Suprapubic skin (tissue), 4 donors: ENCODE measurements at regions not wholly inside any gene's neighbourhood (a gene's known extent, or its start where the extent isn't known, plus 50 kb on each side); places are given as distances from the start of the nearest gene placed in this dataset.

Experiments used
- DNase-seq, 2 donors: peaks; one replicate each; pipeline ENCODE4 v3.0.0-alpha.2; 2019; ENCODE audit warnings: low spot score in 2 of 2
- H3K27ac ChIP-seq: fragments of 200-600 bp; sonication (generic); one replicate; pipeline ENCODE4 v1.5.1; 2019
- H3K27me3 ChIP-seq: fragments of 200-600 bp; sonication (generic); one replicate; pipeline ENCODE4 v1.5.1; 2019
- H3K36me3 ChIP-seq: fragments of 200-600 bp; sonication (generic); one replicate; pipeline ENCODE4 v1.5.1; 2019
- H3K4me1 ChIP-seq: fragments of 200-600 bp; sonication (generic); one replicate; pipeline ENCODE4 v1.5.1; 2019
- H3K4me3 ChIP-seq: fragments of 200-600 bp; sonication (generic); one replicate; pipeline ENCODE4 v1.5.1; 2019; ENCODE audit warnings: mild to moderate bottlenecking
- H3K9me3 ChIP-seq: fragments of 200-600 bp; sonication (generic); one replicate; pipeline ENCODE4 v1.5.1; 2019
- EP300 ChIP-seq: sonication (generic); formaldehyde crosslinking; IDR thresholded peaks from one replicate; pipeline ENCODE4 v1.6.1; 2017; ENCODE audit warnings: antibody characterized with exemption
- POLR2A ChIP-seq, 2 donors: fragments of 450-650 bp; IDR thresholded peaks; one replicate each; pipeline ENCODE4 v1.6.1; 2017; ENCODE audit warnings: antibody characterized with exemption in 2 of 2, mild to moderate bottlenecking in 2 of 2, moderate library complexity in 2 of 2
- POLR2AphosphoS5 ChIP-seq, 3 donors: sonication (generic); formaldehyde crosslinking; IDR thresholded peaks; one replicate each; pipeline ENCODE4 v1.6.1; 2017; ENCODE audit warnings: antibody characterized with exemption in 3 of 3
- WGBS: methylation state at CpG from one replicate; pipeline ENCODE4 v1.1.5; 2018; 5-methylcytosine and 5-hydroxymethylcytosine counted together
- TF ChIP-seq, protein P1 (sequence below), 2 donors: fragments of 200-600 bp in 1 of 2; fragments of 450-650 bp in 1 of 2; sonication (generic) in 1 of 2; IDR thresholded peaks; one replicate each; pipeline ENCODE4 v1.5.1; 2016 to 2019; ENCODE audit warnings: antibody characterized with exemption in 2 of 2, mild to moderate bottlenecking in 1 of 2, moderate library complexity in 1 of 2

GRCh38 chrX:38991656-38992440, 190.6 kb downstream of the MID1IP1 start:
- no peak overlapping the region for H3K27ac ChIP-seq
- no peak overlapping the region for H3K4me3 ChIP-seq
- H3K4me1 ChIP-seq: peaks cover 4% of the 10 kb centered on the region
- no peaks in the 10 kb centered on the region for H3K27me3 ChIP-seq
- no peak for TF ChIP-seq EP300
- no peak for TF ChIP-seq POLR2AphosphoS5 (IDR thresholded peaks at IDR 0.05)
- no peak for TF ChIP-seq POLR2A (IDR thresholded peaks at IDR 0.05)
- TF ChIP-seq, protein P1, sequence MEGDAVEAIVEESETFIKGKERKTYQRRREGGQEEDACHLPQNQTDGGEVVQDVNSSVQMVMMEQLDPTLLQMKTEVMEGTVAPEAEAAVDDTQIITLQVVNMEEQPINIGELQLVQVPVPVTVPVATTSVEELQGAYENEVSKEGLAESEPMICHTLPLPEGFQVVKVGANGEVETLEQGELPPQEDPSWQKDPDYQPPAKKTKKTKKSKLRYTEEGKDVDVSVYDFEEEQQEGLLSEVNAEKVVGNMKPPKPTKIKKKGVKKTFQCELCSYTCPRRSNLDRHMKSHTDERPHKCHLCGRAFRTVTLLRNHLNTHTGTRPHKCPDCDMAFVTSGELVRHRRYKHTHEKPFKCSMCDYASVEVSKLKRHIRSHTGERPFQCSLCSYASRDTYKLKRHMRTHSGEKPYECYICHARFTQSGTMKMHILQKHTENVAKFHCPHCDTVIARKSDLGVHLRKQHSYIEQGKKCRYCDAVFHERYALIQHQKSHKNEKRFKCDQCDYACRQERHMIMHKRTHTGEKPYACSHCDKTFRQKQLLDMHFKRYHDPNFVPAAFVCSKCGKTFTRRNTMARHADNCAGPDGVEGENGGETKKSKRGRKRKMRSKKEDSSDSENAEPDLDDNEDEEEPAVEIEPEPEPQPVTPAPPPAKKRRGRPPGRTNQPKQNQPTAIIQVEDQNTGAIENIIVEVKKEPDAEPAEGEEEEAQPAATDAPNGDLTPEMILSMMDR (IDR thresholded peaks at IDR 0.05): no peak
- H3K9me3 ChIP-seq: no peaks in the 10 kb centered on the region
- DNase-seq: no peak
- WGBS: 68% methylated on average over 3 of the region's 3 CpGs
- no peaks in the 10 kb centered on the region for H3K36me3 ChIP-seq

DNA sequence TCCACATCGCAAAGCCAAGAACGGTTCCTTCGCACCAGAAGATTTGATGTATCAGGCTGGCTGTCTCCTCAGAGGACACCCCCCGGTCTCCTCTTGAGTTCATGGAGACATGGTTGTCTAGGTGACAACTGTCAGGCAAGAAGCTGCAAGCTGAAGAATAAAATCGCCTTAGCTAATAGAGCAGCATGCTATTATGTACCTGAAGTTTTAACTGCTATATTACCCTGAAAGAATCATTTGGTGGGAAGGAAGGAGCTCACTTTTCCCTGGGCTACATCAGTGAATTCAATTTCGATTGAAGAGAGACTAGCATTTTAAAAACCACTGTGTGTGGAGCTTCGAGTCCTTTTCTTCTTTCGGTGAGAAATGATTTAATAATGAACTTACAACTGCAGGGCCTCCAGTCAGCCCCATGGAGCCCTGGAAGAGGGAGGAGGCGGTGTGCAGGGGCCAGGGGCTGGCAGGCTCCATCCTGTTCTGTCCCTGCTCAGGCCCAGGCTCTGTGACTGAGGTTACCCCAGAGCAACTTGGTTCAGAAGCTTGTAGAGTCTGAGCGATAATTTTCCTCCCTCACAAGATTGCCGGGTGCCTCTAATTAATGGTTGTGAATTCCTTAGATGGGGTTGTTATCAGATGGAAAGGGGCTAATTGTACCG, 191.3 kb downstream of the MID1IP1 start:
- Histone ChIP-seq H3K4me3 (no peak overlapping the region), H3K27ac (no peak overlapping the region)
- WGBS: 78% methylated on average over 12 of the region's 12 CpGs

GRCh38 chrX:38993500-38993899, 192.2 kb downstream of the MID1IP1 start:
- no peak overlapping the region for H3K27ac ChIP-seq
- H3K4me1 ChIP-seq: peaks cover 4% of the 10 kb centered on the region
- H3K27me3 ChIP-seq: no peaks in the 10 kb centered on the region
- no peaks in the 10 kb centered on the region for H3K9me3 ChIP-seq
- H3K36me3 ChIP-seq: no peaks in the 10 kb centered on the region
- no peak overlapping the region for H3K4me3 ChIP-seq
- DNase-seq: no peak
- no peak for TF ChIP-seq POLR2AphosphoS5 (IDR thresholded peaks at IDR 0.05)
- TF ChIP-seq EP300: no peak
- TF ChIP-seq, protein P1 (IDR thresholded peaks at IDR 0.05): no peak
- TF ChIP-seq POLR2A (IDR thresholded peaks at IDR 0.05): no peak
- 64% methylated on average over 1 of the region's 1 CpG for WGBS

More for the DNA sequence above, 191.3 kb downstream of the MID1IP1 start:
- DNase-seq: no peak
- Histone ChIP-seq H3K4me1 (peaks cover 4% of the 10 kb centered on the region), H3K9me3 (no peaks in the 10 kb centered on the region), H3K27me3 (no peaks in the 10 kb centered on the region), H3K36me3 (no peaks in the 10 kb centered on the region)
- TF ChIP-seq POLR2AphosphoS5 (IDR thresholded peaks at IDR 0.05) (no peak), POLR2A (IDR thresholded peaks at IDR 0.05) (no peak), EP300 (no peak)
- TF ChIP-seq, protein P1 (IDR thresholded peaks at IDR 0.05): no peak

DNA sequence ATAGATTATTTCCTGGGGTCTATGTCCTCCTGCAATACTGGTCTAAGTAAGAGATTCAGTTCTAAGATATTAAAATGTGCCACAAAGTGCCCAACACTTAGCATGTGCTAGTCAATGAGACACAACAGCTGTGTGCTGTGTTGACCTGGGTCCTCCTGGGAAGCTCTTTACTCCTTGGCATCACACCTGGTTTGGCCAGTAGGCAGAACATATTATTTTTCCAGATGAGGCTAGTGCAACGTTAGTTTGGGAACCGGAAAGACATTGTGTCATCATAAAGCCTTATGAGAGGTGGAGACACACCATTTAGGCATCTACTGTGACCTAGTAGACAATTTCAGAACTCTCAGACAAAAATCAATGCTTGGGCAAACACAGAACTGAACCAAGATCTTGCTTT, 197.8 kb downstream of the MID1IP1 start:
- no peak overlapping the region for H3K27ac ChIP-seq
- H3K27me3 ChIP-seq: no peaks in the 10 kb centered on the region
- no peak for DNase-seq
- H3K4me3 ChIP-seq: no peak overlapping the region
- H3K36me3 ChIP-seq: no peaks in the 10 kb centered on the region
- no peaks in the 10 kb centered on the region for H3K9me3 ChIP-seq
- no peaks in the 10 kb centered on the region for H3K4me1 ChIP-seq
- no peak for TF ChIP-seq POLR2AphosphoS5 (IDR thresholded peaks at IDR 0.05)
- TF ChIP-seq, protein P1 (IDR thresholded peaks at IDR 0.05): no peak
- TF ChIP-seq POLR2A (IDR thresholded peaks at IDR 0.05): no peak
- no peak for TF ChIP-seq EP300
- WGBS: 55% methylated on average over 2 of the region's 2 CpGs

GRCh38 chrX:38999967-39000745, 198.9 kb downstream of the MID1IP1 start:
- Histone ChIP-seq H3K4me1 (no peaks in the 10 kb centered on the region), H3K27me3 (no peaks in the 10 kb centered on the region), H3K9me3 (no peaks in the 10 kb centered on the region), H3K36me3 (no peaks in the 10 kb centered on the region), H3K27ac (no peak overlapping the region), H3K4me3 (no peak overlapping the region)
- TF ChIP-seq POLR2A (IDR thresholded peaks at IDR 0.05) (no peak), EP300 (no peak), POLR2AphosphoS5 (IDR thresholded peaks at IDR 0.05) (no peak)
- TF ChIP-seq, protein P1 (IDR thresholded peaks at IDR 0.05): no peak
- no peak for DNase-seq
- 53% methylated on average over 2 of the region's 2 CpGs for WGBS
